HepG2 (cell line): ENCODE measurements at regions not wholly inside any gene's neighbourhood (a gene's known extent, or its start where the extent isn't known, plus 50 kb on each side); places are given as distances from the start of the nearest gene placed in this dataset.

ENCODE experiments used
- ATF3 ChIP-seq: sonication (generic); formaldehyde crosslinking; IDR thresholded peaks from 2 replicates; pipeline ENCODE4 v1.4.0; 2020; ENCODE audit warnings: missing genetic modification reagents
- CCAR2 ChIP-seq: fragments of 200-400 bp; formaldehyde crosslinking; optimal IDR thresholded peaks from 2 replicates; pipeline ENCODE3; 2018; ENCODE audit warnings: low read depth, mild to moderate bottlenecking, low read length, moderate library complexity
- CREB3 ChIP-seq: sonication (generic); formaldehyde crosslinking; IDR thresholded peaks from 2 replicates; pipeline ENCODE4 v1.5.0; 2020; ENCODE audit warnings: missing genetic modification reagents
- CTCF ChIP-seq: sonication (generic); formaldehyde crosslinking; IDR thresholded peaks from 2 replicates; pipeline ENCODE4 v1.5.0; 2020; ENCODE audit warnings: mild to moderate bottlenecking, missing genetic modification reagents, moderate library complexity
- EZH2 ChIP-seq: conservative IDR thresholded peaks from 2 replicates; pipeline ENCODE4 v1.6.1; 2012; ENCODE audit warnings: mild to moderate bottlenecking, low read depth, low read length, moderate library complexity
- JUN ChIP-seq: sonication (generic); formaldehyde crosslinking; IDR thresholded peaks from 2 replicates; pipeline ENCODE4 v1.4.0; 2020; ENCODE audit warnings: mild to moderate bottlenecking, missing genetic modification reagents
- JUND ChIP-seq: sonication (generic); formaldehyde crosslinking; IDR thresholded peaks from 2 replicates; pipeline ENCODE4 v1.8.0; 2022; ENCODE audit warnings: mild to moderate bottlenecking, missing genetic modification reagents
- MXI1 ChIP-seq: IDR thresholded peaks from 3 replicates; pipeline ENCODE4 v1.6.1; 2012; ENCODE audit warnings: low read depth, low read length, inconsistent platforms, borderline replicate concordance
- RAD21 ChIP-seq: fragments of 450-650 bp; formaldehyde crosslinking; IDR thresholded peaks from 2 replicates; pipeline ENCODE4 v1.5.0; 2020; ENCODE audit warnings: mild to moderate bottlenecking
- RBFOX2 ChIP-seq: fragments of 200-400 bp; formaldehyde crosslinking; IDR thresholded peaks from 2 replicates; pipeline ENCODE4 v1.6.1; 2017; ENCODE audit warnings: low read depth, mild to moderate bottlenecking, low read length
- SIN3A ChIP-seq: IDR thresholded peaks from 2 replicates; pipeline ENCODE4 v1.6.1; 2011; ENCODE audit warnings: low read depth, mild to moderate bottlenecking, control low read depth, low read length, borderline replicate concordance
- SP1 ChIP-seq, 2 experiments: fragments of 450-650 bp in 1 of 2; sonication (generic) in 1 of 2; formaldehyde crosslinking in 1 of 2; IDR thresholded peaks; 2 replicates each; pipeline versions ENCODE4 v1.4.0 to v1.6.1; 2016 to 2020; ENCODE audit warnings: missing genetic modification reagents in 1 of 2
- THAP9 ChIP-seq: sonication (generic); formaldehyde crosslinking; IDR thresholded peaks from 2 replicates; pipeline ENCODE4; 2020; ENCODE audit warnings: missing genetic modification reagents, mild to moderate bottlenecking, borderline replicate concordance
- ZKSCAN1 ChIP-seq: fragments of 150-350 bp; IDR thresholded peaks from 2 replicates; pipeline ENCODE4 v1.6.1; 2014; ENCODE audit warnings: low read length

GRCh38 chr2:196399096-196399495 is 227.7 kb upstream of the STK17B start:
- TF ChIP-seq JUND (CRISPR knock-in tag) (no peak), ZKSCAN1 (no peak), JUN (CRISPR knock-in tag) (no peak), ATF3 (CRISPR knock-in tag) (no peak), SP1 (IDR thresholded peaks at IDR 0.05) (no peak), SP1 (CRISPR knock-in tag; IDR thresholded peaks at IDR 0.05) (no peak), SIN3A (no peak), CREB3 (no peak), CTCF (CRISPR knock-in tag) (no peak), THAP9 (no peak), RBFOX2 (no peak), EZH2 (no peak), CCAR2 (no peak), MXI1 (no peak), RAD21 (no peak)
